ENCODE measurements at regions not wholly inside any gene's neighbourhood (a gene's known extent, or its start where the extent isn't known, plus 50 kb on each side); places are given as distances from the start of the nearest gene placed in this dataset.

- no peak for TF ChIP-seq CTCF (IDR thresholded peaks at IDR 0.05; ENCODE audit: low read depth, low read length)
- Histone ChIP-seq H3K9me3 (no peaks in the 10 kb centered on the region), H3K27me3 (peaks cover 16% of the 10 kb centered on the region), H3K36me3 (no peaks in the 10 kb centered on the region), H3K4me1 (no peaks in the 10 kb centered on the region), H3K4me3 (ENCODE audit: low read depth, low read length) (no peak overlapping the region)
- DNase-seq: no peak
Measured at GRCh38 chr3:87161417-87161816, 65.7 kb upstream of the CHMP2B start.

GRCh38 chr3:87161013-87161412 lies 66.1 kb upstream of the CHMP2B start:
- H3K9me3 ChIP-seq: no peaks in the 10 kb centered on the region
- no peaks in the 10 kb centered on the region for H3K36me3 ChIP-seq
- TF ChIP-seq CTCF (IDR thresholded peaks at IDR 0.05; ENCODE audit: low read depth, low read length): no peak
- no peak overlapping the region for H3K4me3 ChIP-seq (ENCODE audit: low read depth, low read length)
- no peak for DNase-seq
- H3K27me3 ChIP-seq: peaks cover 16% of the 10 kb centered on the region
- H3K4me1 ChIP-seq: no peaks in the 10 kb centered on the region

GRCh38 chr3:87158823-87159222 lies 68.3 kb upstream of the CHMP2B start:
- DNase-seq: no peak
- H3K4me3 ChIP-seq (ENCODE audit: low read depth, low read length): no peak overlapping the region
- TF ChIP-seq CTCF (IDR thresholded peaks at IDR 0.05; ENCODE audit: low read depth, low read length): no peak
- no peaks in the 10 kb centered on the region for H3K4me1 ChIP-seq
- no peaks in the 10 kb centered on the region for H3K36me3 ChIP-seq
- peaks cover 16% of the 10 kb centered on the region for H3K27me3 ChIP-seq
- H3K9me3 ChIP-seq: no peaks in the 10 kb centered on the region

GRCh38 chr3:87148020-87148419 lies 79.1 kb upstream of the CHMP2B start:
- TF ChIP-seq CTCF (IDR thresholded peaks at IDR 0.05; ENCODE audit: low read depth, low read length): no peak
- Histone ChIP-seq H3K36me3 (no peaks in the 10 kb centered on the region), H3K4me1 (no peaks in the 10 kb centered on the region), H3K4me3 (ENCODE audit: low read depth, low read length) (no peak overlapping the region), H3K27me3 (no peaks in the 10 kb centered on the region), H3K9me3 (no peaks in the 10 kb centered on the region)
- DNase-seq: no peak

- H3K36me3 ChIP-seq: no peaks in the 10 kb centered on the region
- TF ChIP-seq CTCF (IDR thresholded peaks at IDR 0.05; ENCODE audit: low read depth, low read length): no peak
- no peak for DNase-seq
- H3K4me3 ChIP-seq (ENCODE audit: low read depth, low read length): no peak overlapping the region
- no peaks in the 10 kb centered on the region for H3K9me3 ChIP-seq
- no peaks in the 10 kb centered on the region for H3K27me3 ChIP-seq
- no peaks in the 10 kb centered on the region for H3K4me1 ChIP-seq
Measured at GRCh38 chr3:87147562-87147961, 79.5 kb upstream of the CHMP2B start.

GRCh38 chr3:87145553-87145952 lies 81.6 kb upstream of the CHMP2B start:
- H3K9me3 ChIP-seq: no peaks in the 10 kb centered on the region
- peak; percentile 67 for DNase-seq
- no peaks in the 10 kb centered on the region for H3K27me3 ChIP-seq
- no peak overlapping the region for H3K4me3 ChIP-seq (ENCODE audit: low read depth, low read length)
- H3K36me3 ChIP-seq: no peaks in the 10 kb centered on the region
- TF ChIP-seq CTCF (IDR thresholded peaks at IDR 0.05; ENCODE audit: low read depth, low read length): peak; percentile 72
- H3K4me1 ChIP-seq: no peaks in the 10 kb centered on the region
